ENCODE measurements at regions not wholly inside any gene's neighbourhood (a gene's known extent, or its start where the extent isn't known, plus 50 kb on each side); places are given as distances from the start of the nearest gene placed in this dataset.
"Not testable (repeated sequence)": the region's sequence is repeated elsewhere in the genome, so short reads cannot be mapped to it uniquely, and the experiment has no call there.

- Histone ChIP-seq H3K9me3 (ENCODE audit: control insufficient read depth, low read length) (peaks cover 4% of the 10 kb centered on the region), H3K36me3 (ENCODE audit: control insufficient read depth in 1 of 2, insufficient read depth in 2 of 2, low read length in 1 of 2) (no peaks in the 10 kb centered on the region), H3K27ac (ENCODE audit: low read depth in 1 of 2, low read length in 2 of 2) (no peak overlapping the region), H3K4me3 (ENCODE audit: low read length in 2 of 2) (no peak overlapping the region), H3K27me3 (ENCODE audit: control insufficient read depth in 1 of 2, insufficient read depth in 2 of 2, low read length in 1 of 2) (peaks cover 0 to 3% of the 10 kb centered on the region in 2 donors), H3K4me1 (ENCODE audit: control insufficient read depth in 1 of 2, insufficient read depth in 2 of 2, low read length in 2 of 2) (no peaks in the 10 kb centered on the region)
- ATAC-seq (ENCODE audit: low FRiP score) (no peak), DNase-seq (no peak)
- 56 to 63% methylated on average over 1 of the region's 1 CpG for WGBS, 2 donors
- intact Hi-C loops (cut with DNase I), result no loop called here
These were observed 52.9 kb upstream of the IMP4 start for GRCh38 chr2:130289780-130290179.

- Histone ChIP-seq H3K9me3 (ENCODE audit: control insufficient read depth, low read length) (no peaks in the 10 kb centered on the region), H3K27ac (ENCODE audit: low read depth in 1 of 2, low read length in 2 of 2) (no peak overlapping the region), H3K27me3 (ENCODE audit: control insufficient read depth in 1 of 2, insufficient read depth in 2 of 2, low read length in 1 of 2) (no peaks in the 10 kb centered on the region), H3K4me3 (ENCODE audit: low read length in 2 of 2) (no peak overlapping the region), H3K36me3 (ENCODE audit: control insufficient read depth in 1 of 2, insufficient read depth in 2 of 2, low read length in 1 of 2) (no peaks in the 10 kb centered on the region), H3K4me1 (ENCODE audit: control insufficient read depth in 1 of 2, insufficient read depth in 2 of 2, low read length in 2 of 2) (no peaks in the 10 kb centered on the region)
- intact Hi-C loops (cut with DNase I), result no loop called here
- WGBS, 2 donors, result 70 to 83% methylated on average over 56 of the region's 56 CpGs
- ATAC-seq (ENCODE audit: low FRiP score) (no peak), DNase-seq (no peak)
These were observed 54.0 kb upstream of the IMP4 start for GRCh38 chr2:130288467-130289403.

DNA sequence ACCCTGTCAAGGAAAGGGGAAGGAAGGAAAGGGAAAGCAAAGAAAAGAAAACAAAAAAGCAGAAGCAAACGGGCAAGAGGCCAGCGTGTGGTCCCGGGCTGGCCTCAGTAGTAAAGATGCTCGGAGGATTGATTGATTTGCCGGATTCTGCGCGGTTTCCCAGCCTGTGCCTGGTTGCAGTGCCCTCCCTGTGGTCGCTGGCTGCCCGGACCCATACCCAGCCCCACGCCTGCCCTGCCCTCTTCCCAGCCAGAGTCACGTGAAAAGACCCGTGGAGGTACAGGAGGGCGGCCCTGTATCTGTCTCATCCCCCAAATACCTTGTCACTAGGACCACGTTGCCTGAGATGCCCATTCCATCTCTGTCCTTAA lies 55.1 kb upstream of the IMP4 start:
- Histone ChIP-seq H3K27me3 (ENCODE audit: control insufficient read depth in 1 of 2, insufficient read depth in 2 of 2, low read length in 1 of 2) (no peaks in the 10 kb centered on the region), H3K27ac (ENCODE audit: low read depth in 1 of 2, low read length in 2 of 2) (no peak overlapping the region), H3K9me3 (ENCODE audit: control insufficient read depth, low read length) (no peaks in the 10 kb centered on the region), H3K36me3 (ENCODE audit: control insufficient read depth in 1 of 2, insufficient read depth in 2 of 2, low read length in 1 of 2) (no peaks in the 10 kb centered on the region), H3K4me1 (ENCODE audit: control insufficient read depth in 1 of 2, insufficient read depth in 2 of 2, low read length in 2 of 2) (no peaks in the 10 kb centered on the region), H3K4me3 (ENCODE audit: low read length in 2 of 2) (no peak overlapping the region)
- intact Hi-C loops (cut with DNase I), result no loop called here
- 73 to 76% methylated on average over 14 of the region's 14 CpGs for WGBS, 2 donors
- ATAC-seq (ENCODE audit: low FRiP score), result no peak
- no peak for DNase-seq

- no peak overlapping the region for H3K27ac ChIP-seq (ENCODE audit: low read depth in 1 of 2, low read length in 2 of 2)
- ATAC-seq (ENCODE audit: low FRiP score), result no peak
- H3K9me3 ChIP-seq (ENCODE audit: control insufficient read depth, low read length), result no peaks in the 10 kb centered on the region
- no peak for DNase-seq
- intact Hi-C loops (cut with DNase I), result no loop called here
- no peak overlapping the region for H3K4me3 ChIP-seq (ENCODE audit: low read length in 2 of 2)
- H3K4me1 ChIP-seq (ENCODE audit: control insufficient read depth in 1 of 2, insufficient read depth in 2 of 2, low read length in 2 of 2), result no peaks in the 10 kb centered on the region
- H3K36me3 ChIP-seq (ENCODE audit: control insufficient read depth in 1 of 2, insufficient read depth in 2 of 2, low read length in 1 of 2), result no peaks in the 10 kb centered on the region
- H3K27me3 ChIP-seq (ENCODE audit: control insufficient read depth in 1 of 2, insufficient read depth in 2 of 2, low read length in 1 of 2), result no peaks in the 10 kb centered on the region
- 84 to 88% methylated on average over 35 of the region's 35 CpGs for WGBS, 2 donors
These were observed 55.6 kb upstream of the IMP4 start for GRCh38 chr2:130286983-130287655.

DNA sequence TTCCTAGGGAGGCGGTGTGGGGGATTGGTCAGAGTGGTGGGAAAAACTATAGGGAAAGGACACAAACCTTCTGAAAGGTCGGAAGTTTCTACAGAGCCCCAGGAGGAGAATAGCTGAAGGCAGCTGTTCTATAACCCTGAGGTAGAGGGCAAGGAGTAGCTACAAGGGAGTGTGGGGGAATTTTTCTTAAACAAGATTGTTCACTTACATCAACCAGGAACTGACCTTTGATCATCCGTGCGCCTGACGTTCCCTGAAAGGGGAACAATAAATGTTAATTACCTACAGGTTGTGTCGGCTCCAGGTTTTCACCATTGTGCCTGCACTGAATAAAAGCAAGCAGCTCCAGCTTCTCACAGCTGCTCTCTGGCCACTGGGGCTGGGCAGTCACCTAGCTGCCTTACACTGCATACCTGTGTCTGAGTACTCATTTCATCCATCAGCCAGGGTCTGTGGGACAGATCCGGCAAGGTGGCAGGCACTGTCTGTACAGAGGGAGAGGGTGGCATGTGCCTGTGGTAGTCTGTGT lies 59.3 kb upstream of the IMP4 start:
- H3K27me3 ChIP-seq (ENCODE audit: control insufficient read depth in 1 of 2, insufficient read depth in 2 of 2, low read length in 1 of 2); H3K27ac ChIP-seq (ENCODE audit: low read depth in 1 of 2, low read length in 2 of 2); DNase-seq; H3K9me3 ChIP-seq (ENCODE audit: control insufficient read depth, low read length); H3K4me3 ChIP-seq (ENCODE audit: low read length in 2 of 2); H3K36me3 ChIP-seq (ENCODE audit: control insufficient read depth in 1 of 2, insufficient read depth in 2 of 2, low read length in 1 of 2); intact Hi-C loops (cut with DNase I); H3K4me1 ChIP-seq (ENCODE audit: control insufficient read depth in 1 of 2, insufficient read depth in 2 of 2, low read length in 2 of 2); ATAC-seq (ENCODE audit: low FRiP score): not testable (repeated sequence)
- 74 to 81% methylated on average over 6 of the region's 7 CpGs for WGBS, 2 donors

GRCh38 chr2:130279551-130279950 lies 63.1 kb upstream of the IMP4 start:
- H3K4me1 ChIP-seq (ENCODE audit: control insufficient read depth in 1 of 2, insufficient read depth in 2 of 2, low read length in 2 of 2); H3K9me3 ChIP-seq (ENCODE audit: control insufficient read depth, low read length); H3K27ac ChIP-seq (ENCODE audit: low read depth in 1 of 2, low read length in 2 of 2); ATAC-seq (ENCODE audit: low FRiP score); H3K4me3 ChIP-seq (ENCODE audit: low read length in 2 of 2); H3K36me3 ChIP-seq (ENCODE audit: control insufficient read depth in 1 of 2, insufficient read depth in 2 of 2, low read length in 1 of 2); H3K27me3 ChIP-seq (ENCODE audit: control insufficient read depth in 1 of 2, insufficient read depth in 2 of 2, low read length in 1 of 2); intact Hi-C loops (cut with DNase I); DNase-seq: not testable (repeated sequence)
- WGBS, 2 donors, result 78 to 82% methylated on average over 8 of the region's 8 CpGs

GRCh38 chr2:130268333-130268732 lies 70.1 kb upstream of the TUBA3E start:
- H3K36me3 ChIP-seq (ENCODE audit: control insufficient read depth in 1 of 2, insufficient read depth in 2 of 2, low read length in 1 of 2); DNase-seq; H3K4me1 ChIP-seq (ENCODE audit: control insufficient read depth in 1 of 2, insufficient read depth in 2 of 2, low read length in 2 of 2); H3K27ac ChIP-seq (ENCODE audit: low read depth in 1 of 2, low read length in 2 of 2); H3K27me3 ChIP-seq (ENCODE audit: control insufficient read depth in 1 of 2, insufficient read depth in 2 of 2, low read length in 1 of 2); H3K9me3 ChIP-seq (ENCODE audit: control insufficient read depth, low read length); H3K4me3 ChIP-seq (ENCODE audit: low read length in 2 of 2); intact Hi-C loops (cut with DNase I): not testable (repeated sequence)
- WGBS, 2 donors, result 64 to 69% methylated on average over 8 to 9 of the region's 9 CpGs
- ATAC-seq (ENCODE audit: low FRiP score), result peak; percentile 34

- not testable (repeated sequence) for ATAC-seq (ENCODE audit: low FRiP score); DNase-seq
These were observed 69.3 kb upstream of the TUBA3E start for GRCh38 chr2:130267572-130267971.

More at GRCh38 chr2:130267572-130267971, 69.3 kb upstream of the TUBA3E start:
- WGBS, 2 donors, result 63 to 69% methylated on average over 4 of the region's 4 CpGs
- H3K9me3 ChIP-seq (ENCODE audit: control insufficient read depth, low read length); H3K4me1 ChIP-seq (ENCODE audit: control insufficient read depth in 1 of 2, insufficient read depth in 2 of 2, low read length in 2 of 2); H3K4me3 ChIP-seq (ENCODE audit: low read length in 2 of 2); H3K27me3 ChIP-seq (ENCODE audit: control insufficient read depth in 1 of 2, insufficient read depth in 2 of 2, low read length in 1 of 2); H3K36me3 ChIP-seq (ENCODE audit: control insufficient read depth in 1 of 2, insufficient read depth in 2 of 2, low read length in 1 of 2); H3K27ac ChIP-seq (ENCODE audit: low read depth in 1 of 2, low read length in 2 of 2); intact Hi-C loops (cut with DNase I): not testable (repeated sequence)

Data from aorta (tissue), 5 donors.